Gastrocnemius medialis (tissue), 4 donors: ENCODE measurements at regions not wholly inside any gene's neighbourhood (a gene's known extent, or its start where the extent isn't known, plus 50 kb on each side); places are given as distances from the start of the nearest gene placed in this dataset.

Experiments used
- POLR2A ChIP-seq, 2 donors: fragments of 450-650 bp; IDR thresholded peaks; one replicate each; pipeline ENCODE4 v1.6.1; 2017; ENCODE audit warnings: antibody characterized with exemption in 2 of 2, mild to moderate bottlenecking in 2 of 2, moderate library complexity in 2 of 2
- TF ChIP-seq, protein P1 (sequence below), 5 experiments: fragments of 450-650 bp in 3 of 5; fragments of 200-600 bp in 2 of 5; sonication (generic) in 2 of 5; IDR thresholded peaks in 4 of 5; conservative IDR thresholded peaks in 1 of 5; 1 replicate in 4 of 5; 2 replicates in 1 of 5; pipeline ENCODE4 v1.5.1; 2016 to 2019; ENCODE audit warnings: antibody characterized with exemption in 5 of 5, mild to moderate bottlenecking in 3 of 5, moderate library complexity in 3 of 5

DNA sequence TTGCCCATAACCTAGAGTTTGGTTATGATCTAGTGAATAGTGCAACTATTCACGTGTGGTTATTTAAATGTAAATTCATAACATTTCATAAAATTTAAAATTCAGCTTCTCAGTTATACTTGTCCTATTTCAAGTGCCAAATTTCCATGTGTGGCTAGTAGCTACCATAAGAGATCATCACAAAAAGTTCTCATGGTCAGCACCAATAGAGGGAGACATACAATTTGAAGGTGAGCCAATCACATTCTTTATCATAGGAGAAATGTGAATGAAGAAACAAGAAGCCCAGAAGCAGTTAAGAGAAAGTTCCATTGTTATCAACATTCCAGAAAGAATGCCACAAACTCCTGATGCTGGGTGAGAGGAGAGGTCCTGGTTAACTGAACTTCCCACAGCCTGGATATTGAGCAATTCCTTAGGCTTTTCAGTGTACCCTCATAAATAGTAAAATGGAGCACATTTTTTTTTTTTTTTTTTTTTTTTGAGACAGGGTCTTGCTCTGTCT, 892.9 kb upstream of the USP15 start:
- TF ChIP-seq, protein P1, sequence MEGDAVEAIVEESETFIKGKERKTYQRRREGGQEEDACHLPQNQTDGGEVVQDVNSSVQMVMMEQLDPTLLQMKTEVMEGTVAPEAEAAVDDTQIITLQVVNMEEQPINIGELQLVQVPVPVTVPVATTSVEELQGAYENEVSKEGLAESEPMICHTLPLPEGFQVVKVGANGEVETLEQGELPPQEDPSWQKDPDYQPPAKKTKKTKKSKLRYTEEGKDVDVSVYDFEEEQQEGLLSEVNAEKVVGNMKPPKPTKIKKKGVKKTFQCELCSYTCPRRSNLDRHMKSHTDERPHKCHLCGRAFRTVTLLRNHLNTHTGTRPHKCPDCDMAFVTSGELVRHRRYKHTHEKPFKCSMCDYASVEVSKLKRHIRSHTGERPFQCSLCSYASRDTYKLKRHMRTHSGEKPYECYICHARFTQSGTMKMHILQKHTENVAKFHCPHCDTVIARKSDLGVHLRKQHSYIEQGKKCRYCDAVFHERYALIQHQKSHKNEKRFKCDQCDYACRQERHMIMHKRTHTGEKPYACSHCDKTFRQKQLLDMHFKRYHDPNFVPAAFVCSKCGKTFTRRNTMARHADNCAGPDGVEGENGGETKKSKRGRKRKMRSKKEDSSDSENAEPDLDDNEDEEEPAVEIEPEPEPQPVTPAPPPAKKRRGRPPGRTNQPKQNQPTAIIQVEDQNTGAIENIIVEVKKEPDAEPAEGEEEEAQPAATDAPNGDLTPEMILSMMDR (IDR thresholded peaks at IDR 0.05 in 4 of 5, conservative IDR thresholded peaks at IDR 0.05 in 1 of 5): no peak
- no peak for TF ChIP-seq POLR2A (IDR thresholded peaks at IDR 0.05)
